OCI-LY1 (cell line): ENCODE measurements at regions not wholly inside any gene's neighbourhood (a gene's known extent, or its start where the extent isn't known, plus 50 kb on each side); places are given as distances from the start of the nearest gene placed in this dataset.

Experiments used
- H2AFZ ChIP-seq: fragments of 200-600 bp; sonication (generic), shearing (Covaris generic); 2 replicates; pipeline ENCODE4 v1.6.0; 2014; ENCODE audit warnings: antibody characterized with exemption, mild to moderate bottlenecking, low read length
- H3F3A ChIP-seq: fragments of 200-600 bp; sonication (generic), shearing (Covaris generic); 2 replicates; pipeline ENCODE4 v1.6.0; 2014; ENCODE audit warnings: mild to moderate bottlenecking, antibody characterized with exemption, low read length, moderate library complexity; ENCODE audit not compliant: insufficient read depth
- H3K27ac ChIP-seq: fragments of 200-600 bp; sonication (generic); 2 replicates; pipeline ENCODE4 v1.5.1; 2014; ENCODE audit warnings: low read length, mixed run types, mild to moderate bottlenecking, low read depth; ENCODE audit not compliant: poor library complexity, severe bottlenecking
- H3K27me3 ChIP-seq: fragments of 200-600 bp; sonication (generic); 2 replicates; pipeline ENCODE4 v1.6.0; 2014; ENCODE audit warnings: antibody characterized with exemption, mild to moderate bottlenecking, low read length, moderate library complexity; ENCODE audit not compliant: insufficient read depth
- H3K36me3 ChIP-seq: fragments of 200-600 bp; sonication (generic); 2 replicates; pipeline ENCODE4 v1.6.1; 2014; ENCODE audit warnings: mild to moderate bottlenecking, antibody characterized with exemption, low read length, moderate library complexity, mixed read lengths; ENCODE audit not compliant: insufficient read depth
- H3K4me1 ChIP-seq: fragments of 200-600 bp; sonication (generic); 2 replicates; pipeline ENCODE4 v1.5.1; 2014; ENCODE audit warnings: mild to moderate bottlenecking, low read length, moderate library complexity; ENCODE audit not compliant: insufficient read depth, severe bottlenecking
- H3K4me2 ChIP-seq: fragments of 200-600 bp; sonication (generic), shearing (Covaris generic); 2 replicates; pipeline ENCODE4 v1.6.1; 2014; ENCODE audit warnings: low read length
- H3K4me3 ChIP-seq: fragments of 200-600 bp; sonication (generic); 2 replicates; pipeline ENCODE4 v1.5.1; 2014; ENCODE audit warnings: low read length, low read depth, mild to moderate bottlenecking, mixed read lengths; ENCODE audit not compliant: poor library complexity, severe bottlenecking
- H3K79me2 ChIP-seq: fragments of 200-600 bp; shearing (Covaris generic); 2 replicates; pipeline ENCODE4 v1.6.1; 2016; ENCODE audit warnings: mixed run types, low read length, mixed read lengths; ENCODE audit not compliant: insufficient read depth
- H3K9ac ChIP-seq: fragments of 200-600 bp; sonication (generic), shearing (Covaris generic); 2 replicates; pipeline ENCODE4 v1.6.1; 2014; ENCODE audit warnings: mild to moderate bottlenecking, low read length, mixed read lengths
- H3K9me2 ChIP-seq: fragments of 200-600 bp; sonication (generic), shearing (Covaris generic); 2 replicates; pipeline ENCODE4 v1.6.1; 2014; ENCODE audit warnings: low read depth, mild to moderate bottlenecking, low read length, mixed read lengths
- H3K9me3 ChIP-seq: fragments of 200-600 bp; shearing (Covaris generic); 2 replicates; pipeline ENCODE4 v1.6.1; 2014; ENCODE audit warnings: low read length, mixed read lengths
- H4K20me1 ChIP-seq: fragments of 200-600 bp; sonication (generic), shearing (Covaris generic); 2 replicates; pipeline ENCODE4 v1.6.0; 2016; ENCODE audit warnings: mild to moderate bottlenecking, low read length; ENCODE audit not compliant: insufficient read depth
- EZH2 ChIP-seq: fragments of 200-600 bp; sonication (generic), shearing (Covaris generic); IDR thresholded peaks from 2 replicates; pipeline ENCODE4 v1.8.0; 2017; ENCODE audit warnings: borderline replicate concordance, mixed run types, mild to moderate bottlenecking, antibody characterized with exemption, low read length, moderate library complexity, mixed read lengths
- TF ChIP-seq, protein P1 (sequence below): fragments of 200-600 bp; sonication (generic), shearing (Covaris generic); IDR thresholded peaks from 2 replicates; pipeline ENCODE4 v1.5.1; 2017; ENCODE audit warnings: mild to moderate bottlenecking, antibody characterized with exemption, low read length, moderate library complexity, mixed read lengths

- no peak overlapping the region for H3K4me3 ChIP-seq
- no peaks in the 10 kb centered on the region for H3K9me2 ChIP-seq
- no peak overlapping the region for H3K27ac ChIP-seq
- H2AFZ ChIP-seq: no peak overlapping the region
- H3F3A ChIP-seq: no peaks in the 10 kb centered on the region
- H3K36me3 ChIP-seq: no peaks in the 10 kb centered on the region
- no peak for TF ChIP-seq EZH2
- TF ChIP-seq, protein P1, sequence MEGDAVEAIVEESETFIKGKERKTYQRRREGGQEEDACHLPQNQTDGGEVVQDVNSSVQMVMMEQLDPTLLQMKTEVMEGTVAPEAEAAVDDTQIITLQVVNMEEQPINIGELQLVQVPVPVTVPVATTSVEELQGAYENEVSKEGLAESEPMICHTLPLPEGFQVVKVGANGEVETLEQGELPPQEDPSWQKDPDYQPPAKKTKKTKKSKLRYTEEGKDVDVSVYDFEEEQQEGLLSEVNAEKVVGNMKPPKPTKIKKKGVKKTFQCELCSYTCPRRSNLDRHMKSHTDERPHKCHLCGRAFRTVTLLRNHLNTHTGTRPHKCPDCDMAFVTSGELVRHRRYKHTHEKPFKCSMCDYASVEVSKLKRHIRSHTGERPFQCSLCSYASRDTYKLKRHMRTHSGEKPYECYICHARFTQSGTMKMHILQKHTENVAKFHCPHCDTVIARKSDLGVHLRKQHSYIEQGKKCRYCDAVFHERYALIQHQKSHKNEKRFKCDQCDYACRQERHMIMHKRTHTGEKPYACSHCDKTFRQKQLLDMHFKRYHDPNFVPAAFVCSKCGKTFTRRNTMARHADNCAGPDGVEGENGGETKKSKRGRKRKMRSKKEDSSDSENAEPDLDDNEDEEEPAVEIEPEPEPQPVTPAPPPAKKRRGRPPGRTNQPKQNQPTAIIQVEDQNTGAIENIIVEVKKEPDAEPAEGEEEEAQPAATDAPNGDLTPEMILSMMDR: no peak
- H3K27me3 ChIP-seq: no peaks in the 10 kb centered on the region
- no peak overlapping the region for H3K4me2 ChIP-seq
- no peaks in the 10 kb centered on the region for H3K4me1 ChIP-seq
- no peaks in the 10 kb centered on the region for H3K79me2 ChIP-seq
- H3K9ac ChIP-seq: no peak overlapping the region
- H4K20me1 ChIP-seq: no peaks in the 10 kb centered on the region
- H3K9me3 ChIP-seq: no peaks in the 10 kb centered on the region
Measured at GRCh38 chr10:120727001-120727400, 124.2 kb upstream of the WDR11 start.

DNA sequence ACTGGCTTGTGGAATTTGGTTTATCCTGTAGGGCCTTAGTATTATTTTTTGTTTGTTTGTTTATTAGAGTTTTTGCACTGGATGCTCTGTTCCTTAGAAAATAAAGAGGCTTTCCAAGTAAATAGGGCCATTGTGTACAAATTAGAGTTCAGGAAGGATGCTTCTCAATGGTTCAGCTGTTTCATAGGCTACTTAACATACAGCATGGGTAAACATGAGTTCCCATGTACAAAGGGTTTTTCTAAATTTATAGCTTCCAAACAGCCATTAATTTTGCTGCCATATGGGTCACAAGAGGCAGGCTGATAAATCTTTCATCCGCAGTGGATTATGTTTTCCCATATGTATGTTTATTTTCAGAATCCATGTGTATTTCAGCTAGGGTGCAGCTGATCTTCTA lies 121.6 kb upstream of the WDR11 start:
- no peak overlapping the region for H3K27ac ChIP-seq
- TF ChIP-seq, protein P1: no peak
- TF ChIP-seq EZH2: no peak
- no peak overlapping the region for H3K4me3 ChIP-seq
- no peaks in the 10 kb centered on the region for H4K20me1 ChIP-seq
- H3K9ac ChIP-seq: no peak overlapping the region
- H3K4me1 ChIP-seq: no peaks in the 10 kb centered on the region
- no peaks in the 10 kb centered on the region for H3K36me3 ChIP-seq
- no peak overlapping the region for H2AFZ ChIP-seq
- H3K79me2 ChIP-seq: no peaks in the 10 kb centered on the region
- H3K27me3 ChIP-seq: no peaks in the 10 kb centered on the region
- H3K4me2 ChIP-seq: no peak overlapping the region
- H3K9me3 ChIP-seq: no peaks in the 10 kb centered on the region
- no peaks in the 10 kb centered on the region for H3K9me2 ChIP-seq
- H3F3A ChIP-seq: no peaks in the 10 kb centered on the region

GRCh38 chr10:120732067-120732466 lies 119.1 kb upstream of the WDR11 start:
- no peak overlapping the region for H2AFZ ChIP-seq
- TF ChIP-seq EZH2: no peak
- TF ChIP-seq, protein P1: no peak

More at GRCh38 chr10:120732067-120732466, 119.1 kb upstream of the WDR11 start:
- no peaks in the 10 kb centered on the region for H3K36me3 ChIP-seq
- H3K4me1 ChIP-seq: no peaks in the 10 kb centered on the region
- no peaks in the 10 kb centered on the region for H3K9me3 ChIP-seq
- H3K79me2 ChIP-seq: no peaks in the 10 kb centered on the region
- no peak overlapping the region for H3K4me2 ChIP-seq
- no peak overlapping the region for H3K4me3 ChIP-seq
- no peaks in the 10 kb centered on the region for H3K9me2 ChIP-seq
- no peaks in the 10 kb centered on the region for H3F3A ChIP-seq
- no peaks in the 10 kb centered on the region for H3K27me3 ChIP-seq
- no peak overlapping the region for H3K9ac ChIP-seq
- no peaks in the 10 kb centered on the region for H4K20me1 ChIP-seq
- H3K27ac ChIP-seq: no peak overlapping the region
